GM18867 (cell line): ENCODE measurements at regions not wholly inside any gene's neighbourhood (a gene's known extent, or its start where the extent isn't known, plus 50 kb on each side); places are given as distances from the start of the nearest gene placed in this dataset.

Source experiments
- ATAC-seq: cut with Tn5 transposase; IDR thresholded peaks from one replicate; pipeline ENCODE4 v1.9.1; 2021; ENCODE audit warnings: mild to moderate bottlenecking, moderate library complexity; ENCODE audit not compliant: unreplicated experiment

DNA sequence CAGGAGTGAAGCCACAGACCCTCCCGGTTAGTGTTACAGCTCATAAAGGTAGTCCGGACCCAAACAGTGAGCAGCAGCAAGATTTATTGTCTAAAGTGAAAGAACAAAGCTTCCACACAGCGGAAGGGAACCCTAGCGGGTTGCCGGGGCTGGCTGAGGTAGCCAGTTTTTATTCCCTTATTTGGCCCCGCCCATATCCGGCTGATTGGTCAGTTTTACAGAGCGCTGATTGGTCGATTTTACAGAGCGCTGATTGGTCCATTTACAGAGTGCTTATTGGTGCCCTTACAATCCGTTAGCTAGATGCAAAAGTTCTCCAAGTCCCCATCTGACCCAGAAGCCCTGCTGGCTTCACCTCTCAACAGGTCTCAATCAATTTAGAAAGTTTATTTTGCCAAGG is 126.0 kb upstream of the RFC3 start:
- ATAC-seq: no peak

DNA sequence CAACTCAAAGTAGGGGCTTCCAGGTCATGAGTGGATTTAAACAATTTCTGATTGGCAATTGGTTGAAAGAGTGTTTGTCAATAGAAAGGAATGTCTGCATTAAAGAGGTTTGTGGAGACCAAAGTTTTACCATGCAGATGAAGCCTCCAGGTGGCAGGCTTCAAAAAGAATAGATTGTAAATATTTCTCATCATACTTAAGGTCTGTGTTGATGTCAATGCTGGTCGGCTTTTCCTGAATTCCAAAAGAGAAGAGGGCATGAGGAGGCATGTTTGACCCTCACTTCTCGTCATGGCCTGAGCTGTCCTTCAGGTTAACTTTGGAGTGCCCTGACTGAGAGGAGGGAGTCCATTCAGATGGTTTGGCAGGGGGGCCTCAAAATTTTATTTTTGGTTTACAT is 125.4 kb upstream of the RFC3 start:
- no peak for ATAC-seq

DNA sequence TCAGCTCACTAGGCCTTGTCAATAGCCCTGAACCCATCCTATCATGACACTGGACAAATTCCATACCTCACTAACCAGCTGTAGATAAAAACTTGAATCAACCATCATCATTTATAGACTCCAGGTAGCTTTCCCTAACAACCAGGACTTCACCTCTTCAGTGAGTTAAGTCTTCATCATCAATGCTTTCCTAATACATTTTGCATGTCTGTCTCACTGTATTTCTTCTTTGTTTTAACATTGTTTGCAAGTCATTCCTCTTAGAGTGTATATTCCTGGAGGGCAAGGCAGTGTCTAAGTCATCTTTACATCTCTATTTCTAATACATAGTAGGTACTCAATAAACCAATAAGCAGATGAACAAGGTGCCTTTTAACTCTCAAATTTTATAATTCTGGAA is 123.4 kb upstream of the RFC3 start:
- ATAC-seq: no peak

DNA sequence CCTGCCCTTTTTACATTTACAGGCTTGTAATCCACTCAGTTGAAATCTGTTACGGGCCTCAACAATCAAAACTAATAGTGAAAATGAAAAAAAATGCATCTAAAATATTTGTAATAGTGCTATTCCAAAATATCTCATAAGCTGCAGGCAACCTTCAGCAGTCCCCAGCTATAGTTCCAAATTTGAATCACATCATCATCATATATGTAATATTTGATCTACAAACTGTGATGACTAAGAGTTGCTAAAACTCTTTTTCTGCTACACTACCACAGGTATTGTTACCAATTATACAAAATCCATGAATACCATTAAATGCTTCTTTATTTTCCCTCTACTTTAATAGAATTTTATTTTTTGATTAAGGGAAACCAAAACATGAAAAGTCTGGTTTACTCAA is 121.4 kb upstream of the RFC3 start:
- no peak for ATAC-seq

- no peak for ATAC-seq
Observed at GRCh38 chr13:33697926-33698325, 120.0 kb upstream of the RFC3 start.

DNA sequence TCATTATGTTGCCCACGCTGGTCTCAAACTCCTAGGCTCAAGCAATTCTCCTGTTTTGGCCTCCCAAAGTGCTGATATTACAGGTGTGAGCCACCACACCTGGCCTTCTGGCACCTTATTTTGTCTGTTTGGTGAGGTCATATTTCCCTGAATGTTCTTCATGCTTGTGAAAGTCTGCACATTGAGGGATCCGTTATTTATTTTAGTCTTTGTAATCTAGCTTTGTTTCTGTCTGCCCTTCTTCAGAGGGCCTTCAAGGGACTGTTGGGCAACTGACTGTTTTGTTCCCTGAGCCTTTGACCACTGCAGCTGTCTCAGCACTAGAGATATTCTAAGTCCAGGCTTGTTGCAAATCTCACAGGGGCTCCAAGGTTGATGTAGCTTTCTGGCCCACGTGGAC is 110.5 kb upstream of the RFC3 start:
- no peak for ATAC-seq

GRCh38 chr13:33710924-33711323 is 107.0 kb upstream of the RFC3 start:
- ATAC-seq: no peak

DNA sequence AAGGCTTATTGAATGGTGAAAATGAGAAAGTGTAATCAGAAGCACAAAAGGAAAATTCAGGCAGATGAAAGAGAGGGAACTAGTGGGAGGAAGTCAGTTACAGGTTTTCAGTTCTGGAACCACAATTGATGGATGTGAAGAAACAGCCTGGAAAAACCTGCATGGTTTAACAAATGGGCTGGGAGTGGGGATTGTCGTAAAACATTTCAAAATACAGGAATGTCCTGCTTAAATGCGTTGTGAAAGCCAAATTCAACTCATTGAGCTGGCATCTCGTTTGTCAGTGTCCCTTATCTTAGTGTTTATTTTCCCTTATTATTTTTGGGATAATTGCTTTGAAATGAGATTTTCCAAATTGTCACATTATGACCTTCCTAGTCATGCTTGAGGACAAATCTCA is 106.5 kb upstream of the RFC3 start:
- no peak for ATAC-seq

DNA sequence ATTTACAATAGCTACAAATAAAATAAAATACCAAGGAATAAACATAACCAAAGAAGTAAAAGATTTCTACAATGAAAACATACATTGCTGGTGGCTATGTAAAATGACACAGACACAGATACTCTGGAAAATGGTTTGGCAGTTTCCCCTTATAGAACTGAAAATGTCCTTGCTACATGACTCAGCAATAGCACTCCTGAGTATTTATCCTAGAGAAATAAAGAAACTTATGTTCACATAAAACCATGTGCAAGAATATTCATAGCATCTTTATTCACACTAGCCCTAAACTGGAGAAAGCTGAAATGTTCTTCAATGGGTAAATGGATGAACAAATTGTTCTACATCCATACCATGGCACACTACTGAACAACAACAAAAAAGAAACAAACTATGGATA is 100.2 kb upstream of the RFC3 start:
- no peak for ATAC-seq

DNA sequence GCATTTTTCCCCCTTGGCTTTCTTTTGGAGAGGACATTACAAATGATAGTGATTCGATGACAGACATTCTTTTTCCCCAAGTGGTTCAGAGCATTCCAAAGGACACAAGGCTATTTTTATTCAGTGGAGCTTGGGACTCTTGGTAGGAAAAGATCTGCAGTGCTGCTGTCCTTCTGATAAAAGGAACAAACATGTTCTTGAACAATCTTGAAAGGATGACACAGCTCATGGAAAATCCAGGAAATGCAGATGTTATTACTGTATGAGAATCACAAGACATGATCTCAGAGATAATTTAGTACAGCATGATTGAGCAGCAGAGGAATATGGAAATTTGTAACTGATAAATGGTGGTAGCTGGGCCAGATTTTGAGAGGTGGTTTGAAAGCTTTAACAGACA is 96.2 kb upstream of the RFC3 start:
- ATAC-seq: no peak

GRCh38 chr13:33722216-33722915 is 95.6 kb upstream of the RFC3 start:
- ATAC-seq: peak; percentile 42

DNA sequence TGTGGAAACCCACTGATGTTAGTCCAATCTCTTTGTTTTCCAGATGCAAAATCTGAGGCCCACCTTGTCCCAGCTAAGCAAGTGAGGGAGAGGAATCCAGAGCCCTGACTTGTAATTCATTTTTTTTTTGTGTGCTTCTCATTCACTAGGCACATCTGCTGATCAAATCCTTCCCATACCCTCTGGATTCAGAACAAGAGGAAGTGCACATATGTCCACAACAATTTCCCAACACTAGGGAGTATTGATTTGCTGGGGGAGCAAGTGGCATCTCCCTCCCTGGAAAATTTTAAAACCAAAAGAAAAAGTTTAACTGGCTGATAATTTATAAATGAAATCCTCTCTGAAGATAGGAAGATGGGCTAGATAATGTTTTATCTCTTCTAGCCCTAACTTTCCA is 94.6 kb upstream of the RFC3 start:
- no peak for ATAC-seq

DNA sequence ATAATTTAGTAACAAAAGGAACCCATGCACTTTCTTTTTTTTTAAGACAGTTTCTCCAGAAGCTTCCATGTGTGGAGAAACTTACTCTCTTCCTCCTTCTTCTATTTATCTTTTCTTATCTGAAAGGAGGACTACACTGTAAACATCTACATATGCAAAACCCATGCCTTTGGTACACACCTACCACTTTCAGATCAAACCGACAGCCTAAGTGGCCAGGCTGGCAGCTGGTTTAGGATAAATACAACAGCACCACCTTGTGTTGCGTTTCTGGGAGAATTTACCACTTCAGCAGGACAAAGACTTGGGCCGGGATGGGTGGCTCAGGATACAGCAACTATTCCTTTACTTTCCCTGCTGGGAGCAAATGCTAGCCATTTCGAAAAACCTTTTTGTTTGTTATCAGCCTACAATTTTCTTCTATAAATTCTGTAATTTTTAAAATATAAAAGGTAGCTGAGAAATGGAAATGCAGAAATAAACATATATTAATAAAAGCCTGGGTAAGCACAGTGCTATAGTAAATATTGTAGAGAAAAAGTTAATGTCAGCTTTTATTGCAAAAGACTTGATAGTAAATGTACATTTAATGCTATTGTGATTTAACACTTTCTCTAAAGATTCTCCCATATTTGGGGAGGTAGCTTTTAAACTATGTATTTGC is 94.0 kb upstream of the RFC3 start:
- ATAC-seq: peak; percentile 73

GRCh38 chr13:33725340-33725739 is 92.6 kb upstream of the RFC3 start:
- ATAC-seq: no peak

- ATAC-seq: no peak
Observed at GRCh38 chr13:33727297-33728083, 90.5 kb upstream of the RFC3 start.

DNA sequence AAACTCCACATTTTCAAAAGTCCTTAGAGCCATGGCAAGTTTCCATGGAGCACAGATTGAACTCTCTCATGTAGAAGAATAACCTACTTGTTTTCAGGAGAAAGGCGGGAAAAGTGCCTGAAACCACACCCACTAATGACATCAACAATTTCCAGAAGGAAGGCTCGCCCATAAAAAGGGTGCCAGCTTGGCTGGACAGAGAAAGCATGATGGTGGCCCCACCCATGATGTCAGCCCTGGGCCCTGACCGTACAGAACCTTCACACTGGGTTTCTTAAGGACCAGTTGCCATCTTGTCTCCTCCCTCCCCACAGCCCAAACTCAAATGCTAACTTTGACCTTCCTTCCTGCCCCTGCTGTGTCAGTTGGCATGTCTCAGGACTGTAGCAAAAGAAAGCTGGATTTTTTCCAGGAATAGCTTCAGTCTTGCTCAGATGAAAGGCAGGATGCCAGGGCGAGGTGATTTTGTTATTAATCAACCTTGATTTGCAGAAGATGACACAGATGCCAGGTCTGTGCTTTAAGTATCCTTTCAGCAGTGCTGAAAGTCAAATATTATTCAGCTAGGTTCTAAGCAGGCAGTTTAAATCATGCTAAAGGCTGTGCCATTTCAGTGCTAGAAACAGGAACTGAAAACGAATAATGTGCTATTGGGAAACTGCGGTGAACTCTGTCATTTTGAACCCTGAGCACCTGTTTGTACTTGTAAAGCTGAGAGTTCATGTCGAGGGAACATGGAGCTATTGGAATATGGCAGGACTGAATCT is 89.5 kb upstream of the RFC3 start:
- ATAC-seq: peak; percentile 85

GRCh38 chr13:33730147-33730546 is 87.8 kb upstream of the RFC3 start:
- ATAC-seq: peak; percentile 35

DNA sequence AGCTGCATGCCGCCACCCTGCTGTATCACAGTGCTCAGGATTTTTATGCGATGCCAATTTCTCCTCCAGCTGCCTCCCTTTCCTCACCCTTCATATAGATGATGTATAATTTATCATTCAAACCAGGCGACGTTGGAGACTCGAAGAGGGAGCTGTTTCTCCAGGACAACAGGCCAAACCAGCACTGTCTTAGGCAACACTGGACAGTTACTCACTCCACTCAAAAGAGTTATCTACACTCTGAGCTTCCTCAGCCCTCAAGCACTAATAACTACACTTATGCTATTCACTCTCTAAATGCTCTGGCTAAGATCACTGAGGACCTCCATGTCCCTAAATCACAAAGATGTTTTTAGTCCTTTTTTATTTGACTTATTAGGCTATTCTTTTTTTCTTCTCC is 87.3 kb upstream of the RFC3 start:
- no peak for ATAC-seq

DNA sequence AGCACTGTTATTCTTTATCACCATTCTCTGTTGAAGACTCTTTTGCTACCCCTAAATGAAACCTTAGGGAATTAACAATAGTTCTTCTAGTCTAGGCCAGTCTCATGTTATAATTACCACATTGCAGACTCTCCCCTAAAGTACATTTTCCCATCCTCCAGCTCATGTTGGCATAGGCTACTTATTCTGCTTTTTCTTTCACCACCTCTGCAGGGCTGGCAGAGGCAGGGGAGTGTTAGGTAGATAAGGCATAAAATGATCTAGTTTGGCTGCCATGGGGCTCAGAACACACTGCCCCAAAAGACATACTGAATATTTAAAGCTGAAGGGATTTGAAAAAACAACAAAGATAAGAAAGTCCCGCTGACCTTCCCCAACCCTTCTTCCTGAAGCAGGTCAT is 82.7 kb upstream of the RFC3 start:
- no peak for ATAC-seq

- ATAC-seq: no peak
Observed at GRCh38 chr13:33739254-33739653, 78.7 kb upstream of the RFC3 start.

DNA sequence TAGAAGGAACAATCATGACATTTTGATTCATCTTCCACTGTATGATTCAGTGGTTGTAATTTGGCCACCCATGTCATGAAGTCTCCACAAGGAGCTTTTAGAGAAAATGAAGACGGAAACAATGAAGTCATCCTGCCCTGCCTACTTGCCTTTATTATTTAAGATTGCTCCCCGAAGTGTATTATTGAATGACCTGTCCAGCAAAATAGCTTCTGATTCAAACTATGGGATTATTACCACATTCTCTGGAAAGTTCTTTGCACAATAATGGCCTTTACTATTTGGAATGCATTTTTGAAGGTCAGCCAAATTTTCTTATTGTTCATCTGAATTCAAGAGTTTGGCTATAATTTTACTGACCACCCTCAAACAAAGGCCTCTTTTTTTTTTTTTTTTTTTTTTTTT is 77.8 kb upstream of the RFC3 start:
- ATAC-seq: no peak
